ENCODE measurements at regions not wholly inside any gene's neighbourhood (a gene's known extent, or its start where the extent isn't known, plus 50 kb on each side); places are given as distances from the start of the nearest gene placed in this dataset.

- Histone ChIP-seq H3K4me3 (ENCODE audit: low read length) (no peak overlapping the region), H3K27me3 (ENCODE audit: control insufficient read depth in 2 of 2, insufficient read depth in 2 of 2, low read length in 2 of 2) (no peaks in the 10 kb centered on the region), H3K27ac (ENCODE audit: low read depth, low read length) (no peak overlapping the region), H3K4me1 (ENCODE audit: control insufficient read depth in 2 of 2, insufficient read depth in 2 of 2, low read length in 2 of 2) (peaks cover 0 to 4% of the 10 kb centered on the region in 2 donors), H3K9me3 (ENCODE audit: control insufficient read depth in 2 of 3, low read length in 3 of 3) (no peaks in the 10 kb centered on the region), H3K36me3 (ENCODE audit: control insufficient read depth in 2 of 3, insufficient read depth in 3 of 3, low read length in 3 of 3) (no peaks in the 10 kb centered on the region)
- DNase-seq (no peak), ATAC-seq (no peak)
- H3K27me3 Mint-ChIP-seq: peaks cover 0 to 10% (median 7%) of the 10 kb centered on the region in 5 donors
- ChIA-PET CTCF (no interaction called here), POLR2A (no interaction called here)
- H3K27ac Mint-ChIP-seq: no peak overlapping the region
- H3K36me3 Mint-ChIP-seq: no peaks in the 10 kb centered on the region
- H3K4me3 Mint-ChIP-seq: no peak overlapping the region
- H3K4me1 Mint-ChIP-seq: peaks cover 9 to 17% (median 13%) of the 10 kb centered on the region in 7 donors
- peaks cover 0 to 1% (median 0%) of the 10 kb centered on the region in 11 donors for H3K9me3 Mint-ChIP-seq
- intact Hi-C loops (cut with micrococcal nuclease): no loop called here
These were observed 99.5 kb upstream of the SPATA13 start for GRCh38 chr13:24060993-24061392.

GRCh38 chr13:24063281-24063877, 97.1 kb upstream of the SPATA13 start:
- no peak overlapping the region for H3K27ac ChIP-seq (ENCODE audit: low read depth, low read length)
- intact Hi-C loops (cut with micrococcal nuclease): no loop called here
- H3K4me1 ChIP-seq (ENCODE audit: control insufficient read depth in 2 of 2, insufficient read depth in 2 of 2, low read length in 2 of 2): peaks cover 0 to 4% of the 10 kb centered on the region in 2 donors
- no peaks in the 10 kb centered on the region for H3K36me3 ChIP-seq (ENCODE audit: control insufficient read depth in 2 of 3, insufficient read depth in 3 of 3, low read length in 3 of 3)
- CTCF ChIA-PET: interaction anchor here (1.5 kb wide), 1 partner anchor 10 kb away, joined by 4 read pairs; no protein-coding TSS in a partner anchor
- peak overlapping the region in 5 of 9 donors; percentile 3 to 74 (median 63) for H3K27ac Mint-ChIP-seq
- no peaks in the 10 kb centered on the region for H3K36me3 Mint-ChIP-seq
- ATAC-seq: no peak
- H3K4me1 Mint-ChIP-seq: peaks cover 9 to 17% (median 13%) of the 10 kb centered on the region in 7 donors
- H3K27me3 ChIP-seq (ENCODE audit: control insufficient read depth in 2 of 2, insufficient read depth in 2 of 2, low read length in 2 of 2): no peaks in the 10 kb centered on the region
- H3K4me3 Mint-ChIP-seq: peak overlapping the region in 8 of 10 donors; percentile 19 to 58 (median 46)
- H3K27me3 Mint-ChIP-seq: peaks cover 0 to 10% (median 0%) of the 10 kb centered on the region in 5 donors
- no peaks in the 10 kb centered on the region for H3K9me3 ChIP-seq (ENCODE audit: control insufficient read depth in 2 of 3, low read length in 3 of 3)
- H3K9me3 Mint-ChIP-seq: peaks cover 0 to 3% (median 0%) of the 10 kb centered on the region in 11 donors
- POLR2A ChIA-PET: interaction anchor here (0.8 kb wide), 1 partner anchor 90 kb away, joined by 3 read pairs; no protein-coding TSS in a partner anchor
- no peak overlapping the region for H3K4me3 ChIP-seq (ENCODE audit: low read length)
- DNase-seq: peak in 2 of 9 donors; percentile 8 to 16

- Mint-ChIP-seq H3K36me3 (no peaks in the 10 kb centered on the region), H3K27me3 (peaks cover 0 to 9% (median 0%) of the 10 kb centered on the region in 5 donors), H3K4me1 (peaks cover 8 to 16% (median 13%) of the 10 kb centered on the region in 7 donors), H3K4me3 (peak overlapping the region in 3 of 10 donors; percentile 26 to 61 (median 48)), H3K27ac (peak overlapping the region in 3 of 9 donors; percentile 10 to 63 (median 57)), H3K9me3 (peaks cover 0 to 3% (median 0%) of the 10 kb centered on the region in 11 donors)
- no peaks in the 10 kb centered on the region for H3K27me3 ChIP-seq (ENCODE audit: control insufficient read depth in 2 of 2, insufficient read depth in 2 of 2, low read length in 2 of 2)
- H3K27ac ChIP-seq (ENCODE audit: low read depth, low read length): no peak overlapping the region
- H3K4me3 ChIP-seq (ENCODE audit: low read length): no peak overlapping the region
- intact Hi-C loops (cut with micrococcal nuclease): no loop called here
- peaks cover 0 to 4% of the 10 kb centered on the region in 2 donors for H3K4me1 ChIP-seq (ENCODE audit: control insufficient read depth in 2 of 2, insufficient read depth in 2 of 2, low read length in 2 of 2)
- ChIA-PET CTCF (interaction anchor here (1.5 kb wide), 1 partner anchor 11 kb away, joined by 4 read pairs; no protein-coding TSS in a partner anchor), POLR2A (no interaction called here)
- H3K36me3 ChIP-seq (ENCODE audit: control insufficient read depth in 2 of 3, insufficient read depth in 3 of 3, low read length in 3 of 3): no peaks in the 10 kb centered on the region
- no peak for ATAC-seq
- H3K9me3 ChIP-seq (ENCODE audit: control insufficient read depth in 2 of 3, low read length in 3 of 3): no peaks in the 10 kb centered on the region
- no peak for DNase-seq
These were observed 96.1 kb upstream of the SPATA13 start for GRCh38 chr13:24064371-24064770.

GRCh38 chr13:24065176-24065575, 95.3 kb upstream of the SPATA13 start:
- Histone ChIP-seq H3K27me3 (ENCODE audit: control insufficient read depth in 2 of 2, insufficient read depth in 2 of 2, low read length in 2 of 2) (no peaks in the 10 kb centered on the region), H3K27ac (ENCODE audit: low read depth, low read length) (no peak overlapping the region), H3K4me1 (ENCODE audit: control insufficient read depth in 2 of 2, insufficient read depth in 2 of 2, low read length in 2 of 2) (peaks cover 0 to 4% of the 10 kb centered on the region in 2 donors), H3K9me3 (ENCODE audit: control insufficient read depth in 2 of 3, low read length in 3 of 3) (no peaks in the 10 kb centered on the region), H3K36me3 (ENCODE audit: control insufficient read depth in 2 of 3, insufficient read depth in 3 of 3, low read length in 3 of 3) (no peaks in the 10 kb centered on the region), H3K4me3 (ENCODE audit: low read length) (no peak overlapping the region)
- Mint-ChIP-seq H3K36me3 (no peaks in the 10 kb centered on the region), H3K27ac (no peak overlapping the region), H3K9me3 (peaks cover 0 to 3% (median 0%) of the 10 kb centered on the region in 11 donors), H3K27me3 (peaks cover 0 to 16% (median 0%) of the 10 kb centered on the region in 5 donors), H3K4me1 (peaks cover 8 to 13% (median 12%) of the 10 kb centered on the region in 7 donors), H3K4me3 (no peak overlapping the region)
- DNase-seq: no peak
- intact Hi-C loops (cut with micrococcal nuclease): no loop called here
- POLR2A ChIA-PET: no interaction called here
- no peak for ATAC-seq
- CTCF ChIA-PET: no interaction called here

- ATAC-seq: no peak
- POLR2A ChIA-PET: no interaction called here
- intact Hi-C loops (cut with micrococcal nuclease): no loop called here
These were observed 93.9 kb upstream of the SPATA13 start for GRCh38 chr13:24066405-24067295.

GRCh38 chr13:24068472-24068871, 92.0 kb upstream of the SPATA13 start:
- no peak overlapping the region for H3K4me3 ChIP-seq (ENCODE audit: low read length)
- H3K4me1 Mint-ChIP-seq: peaks cover 6 to 10% (median 8%) of the 10 kb centered on the region in 7 donors
- POLR2A ChIA-PET: no interaction called here
- H3K27ac ChIP-seq (ENCODE audit: low read depth, low read length): no peak overlapping the region
- peaks cover 0 to under 1% of the 10 kb centered on the region in 2 donors for H3K4me1 ChIP-seq (ENCODE audit: control insufficient read depth in 2 of 2, insufficient read depth in 2 of 2, low read length in 2 of 2)
- DNase-seq (no peak), ATAC-seq (no peak)
- H3K36me3 ChIP-seq (ENCODE audit: control insufficient read depth in 2 of 3, insufficient read depth in 3 of 3, low read length in 3 of 3): no peaks in the 10 kb centered on the region
- H3K27me3 Mint-ChIP-seq: peaks cover 0 to 23% (median 5%) of the 10 kb centered on the region in 5 donors
- peaks cover 0 to 3% (median 0%) of the 10 kb centered on the region in 11 donors for H3K9me3 Mint-ChIP-seq
- no peaks in the 10 kb centered on the region for H3K27me3 ChIP-seq (ENCODE audit: control insufficient read depth in 2 of 2, insufficient read depth in 2 of 2, low read length in 2 of 2)
- CTCF ChIA-PET: no interaction called here
- no peaks in the 10 kb centered on the region for H3K36me3 Mint-ChIP-seq
- H3K9me3 ChIP-seq (ENCODE audit: control insufficient read depth in 2 of 3, low read length in 3 of 3): no peaks in the 10 kb centered on the region
- no peak overlapping the region for H3K4me3 Mint-ChIP-seq
- intact Hi-C loops (cut with micrococcal nuclease): no loop called here
- no peak overlapping the region for H3K27ac Mint-ChIP-seq

More at GRCh38 chr13:24066405-24067295, 93.9 kb upstream of the SPATA13 start:
- peaks cover 0 to 4% of the 10 kb centered on the region in 2 donors for H3K4me1 ChIP-seq (ENCODE audit: control insufficient read depth in 2 of 2, insufficient read depth in 2 of 2, low read length in 2 of 2)
- no peak overlapping the region for H3K4me3 Mint-ChIP-seq
- H3K9me3 Mint-ChIP-seq: peaks cover 0 to 3% (median 0%) of the 10 kb centered on the region in 11 donors
- H3K4me1 Mint-ChIP-seq: peaks cover 8 to 13% (median 12%) of the 10 kb centered on the region in 7 donors
- H3K27me3 Mint-ChIP-seq: peaks cover 0 to 22% (median 0%) of the 10 kb centered on the region in 5 donors
- H3K36me3 Mint-ChIP-seq: no peaks in the 10 kb centered on the region
- H3K27ac ChIP-seq (ENCODE audit: low read depth, low read length): no peak overlapping the region
- no peaks in the 10 kb centered on the region for H3K36me3 ChIP-seq (ENCODE audit: control insufficient read depth in 2 of 3, insufficient read depth in 3 of 3, low read length in 3 of 3)
- CTCF ChIA-PET: interaction anchor here (0.5 to 0.9 kb wide), 2 partner anchors 9 to 27 kb away, joined by 3 read pairs; no protein-coding TSS in a partner anchor
- no peak overlapping the region for H3K4me3 ChIP-seq (ENCODE audit: low read length)
- no peaks in the 10 kb centered on the region for H3K27me3 ChIP-seq (ENCODE audit: control insufficient read depth in 2 of 2, insufficient read depth in 2 of 2, low read length in 2 of 2)
- H3K9me3 ChIP-seq (ENCODE audit: control insufficient read depth in 2 of 3, low read length in 3 of 3): no peaks in the 10 kb centered on the region
- no peak for DNase-seq
- H3K27ac Mint-ChIP-seq: no peak overlapping the region
